ENCODE measurements at regions not wholly inside any gene's neighbourhood (a gene's known extent, or its start where the extent isn't known, plus 50 kb on each side); places are given as distances from the start of the nearest gene placed in this dataset.

- H3K27me3 ChIP-seq (ENCODE audit: insufficient read depth, low read length), result peaks cover 9% of the 10 kb centered on the region
- H3K36me3 ChIP-seq (ENCODE audit: insufficient read depth, low read length), result no peaks in the 10 kb centered on the region
- H3K79me2 ChIP-seq (ENCODE audit: control insufficient read depth, insufficient read depth, low read length, unreplicated experiment), result no peaks in the 10 kb centered on the region
- H2AFZ ChIP-seq (ENCODE audit: low read length, unreplicated experiment), result no peak overlapping the region
- no peaks in the 10 kb centered on the region for H3K4me1 ChIP-seq (ENCODE audit: control insufficient read depth, insufficient read depth, low read length, unreplicated experiment)
- H3K4me3 ChIP-seq (ENCODE audit: low read depth, low read length), result no peak overlapping the region
- no peak overlapping the region for H3K27ac ChIP-seq (ENCODE audit: low read depth, low read length)
These were observed 667.4 kb upstream of the SALL1 start for GRCh38 chr16:51818342-51818944.

DNA sequence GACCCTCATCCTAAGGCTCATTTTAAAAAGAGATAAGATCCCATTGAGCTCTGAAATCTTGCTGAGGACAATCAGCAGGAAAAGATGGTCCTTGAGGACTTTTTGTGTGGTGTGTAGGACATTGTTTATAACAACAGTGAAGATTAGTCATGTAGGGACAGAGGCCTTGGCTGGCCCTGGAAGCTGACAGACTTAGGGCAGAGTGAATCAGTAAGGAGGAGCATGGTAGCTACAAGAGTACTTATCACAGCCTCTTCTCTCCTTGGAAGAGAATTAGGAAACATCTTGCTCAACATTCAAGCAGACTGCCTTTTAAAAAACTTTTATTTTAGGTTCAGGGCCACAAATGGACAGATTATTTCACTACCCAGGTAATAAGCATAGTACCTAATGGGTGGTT, 665.9 kb upstream of the SALL1 start:
- no peaks in the 10 kb centered on the region for H3K4me1 ChIP-seq (ENCODE audit: control insufficient read depth, insufficient read depth, low read length, unreplicated experiment)
- H2AFZ ChIP-seq (ENCODE audit: low read length, unreplicated experiment), result no peak overlapping the region
- no peaks in the 10 kb centered on the region for H3K36me3 ChIP-seq (ENCODE audit: insufficient read depth, low read length)
- no peaks in the 10 kb centered on the region for H3K79me2 ChIP-seq (ENCODE audit: control insufficient read depth, insufficient read depth, low read length, unreplicated experiment)
- H3K4me3 ChIP-seq (ENCODE audit: low read depth, low read length), result no peak overlapping the region
- no peak overlapping the region for H3K27ac ChIP-seq (ENCODE audit: low read depth, low read length)
- peaks cover 9% of the 10 kb centered on the region for H3K27me3 ChIP-seq (ENCODE audit: insufficient read depth, low read length)

DNA sequence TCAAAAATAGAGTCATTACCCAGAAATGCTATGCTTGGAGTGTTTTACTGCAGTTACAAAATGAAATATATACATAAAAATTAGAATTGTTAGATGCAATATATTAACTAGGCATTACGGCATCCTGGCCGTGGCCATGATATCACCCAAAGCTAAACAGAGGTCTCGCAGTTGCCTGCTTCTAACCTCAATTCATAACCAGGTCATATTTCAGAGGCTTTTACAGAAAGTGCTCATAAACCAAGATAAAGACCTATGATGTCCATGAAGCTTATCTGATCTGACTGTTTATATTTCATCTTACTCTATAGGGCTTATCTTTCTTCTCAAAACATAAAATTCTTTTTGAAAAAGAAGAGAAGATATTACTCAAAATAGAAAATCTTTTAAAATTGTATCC, 664.5 kb upstream of the SALL1 start:
- H3K4me3 ChIP-seq (ENCODE audit: low read depth, low read length), result no peak overlapping the region
- H3K4me1 ChIP-seq (ENCODE audit: control insufficient read depth, insufficient read depth, low read length, unreplicated experiment), result no peaks in the 10 kb centered on the region
- no peaks in the 10 kb centered on the region for H3K79me2 ChIP-seq (ENCODE audit: control insufficient read depth, insufficient read depth, low read length, unreplicated experiment)
- H3K27ac ChIP-seq (ENCODE audit: low read depth, low read length), result no peak overlapping the region
- no peak overlapping the region for H2AFZ ChIP-seq (ENCODE audit: low read length, unreplicated experiment)
- H3K36me3 ChIP-seq (ENCODE audit: insufficient read depth, low read length), result no peaks in the 10 kb centered on the region
- peaks cover 7% of the 10 kb centered on the region for H3K27me3 ChIP-seq (ENCODE audit: insufficient read depth, low read length)

DNA sequence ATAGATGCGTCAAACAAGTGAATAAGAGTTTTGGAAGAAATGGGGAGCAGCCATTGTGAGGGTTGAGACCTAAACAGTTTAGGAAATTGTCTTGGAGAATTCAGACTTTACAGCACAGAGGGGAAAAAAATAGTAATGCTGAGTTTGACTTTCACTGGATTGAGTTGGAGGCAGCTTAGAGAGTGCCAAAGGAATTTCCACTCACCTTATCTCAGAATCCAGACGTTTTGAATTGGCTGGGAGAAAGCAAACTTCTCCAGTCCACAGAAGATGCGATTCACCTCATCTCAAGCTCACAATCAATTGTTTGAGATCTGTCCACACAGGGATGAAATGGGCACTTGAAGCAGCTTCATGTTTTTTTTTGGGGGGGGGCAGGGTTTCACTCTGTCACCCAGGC, 663.5 kb upstream of the SALL1 start:
- Histone ChIP-seq H3K4me1 (ENCODE audit: control insufficient read depth, insufficient read depth, low read length, unreplicated experiment) (no peaks in the 10 kb centered on the region), H3K4me3 (ENCODE audit: low read depth, low read length) (no peak overlapping the region), H2AFZ (ENCODE audit: low read length, unreplicated experiment) (no peak overlapping the region), H3K27me3 (ENCODE audit: insufficient read depth, low read length) (peaks cover under 1% of the 10 kb centered on the region; the same call in 1 of the 2 replicates), H3K79me2 (ENCODE audit: control insufficient read depth, insufficient read depth, low read length, unreplicated experiment) (no peaks in the 10 kb centered on the region), H3K27ac (ENCODE audit: low read depth, low read length) (no peak overlapping the region), H3K36me3 (ENCODE audit: insufficient read depth, low read length) (no peaks in the 10 kb centered on the region)

DNA sequence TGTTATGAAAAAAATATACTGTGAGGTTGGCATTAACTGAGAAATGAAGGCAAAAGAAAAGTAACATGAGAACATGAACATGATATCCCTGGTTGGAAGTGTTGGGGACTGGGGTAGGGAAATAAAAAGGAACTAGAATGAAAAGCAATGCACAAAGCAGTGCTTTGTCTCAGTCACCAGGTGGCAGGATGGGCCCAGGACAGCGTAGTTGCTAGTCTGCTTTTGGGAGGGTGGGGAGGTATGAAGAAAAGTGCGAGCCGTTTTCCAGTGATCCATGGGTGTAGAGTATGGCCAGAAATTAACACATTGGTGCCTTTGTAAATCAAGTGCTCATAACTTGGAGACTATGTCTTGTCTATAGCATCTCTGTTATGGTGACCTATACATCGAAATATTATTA, 662.5 kb upstream of the SALL1 start:
- Histone ChIP-seq H3K36me3 (ENCODE audit: insufficient read depth, low read length) (no peaks in the 10 kb centered on the region), H3K4me3 (ENCODE audit: low read depth, low read length) (no peak overlapping the region), H2AFZ (ENCODE audit: low read length, unreplicated experiment) (no peak overlapping the region), H3K27me3 (ENCODE audit: insufficient read depth, low read length) (no peaks in the 10 kb centered on the region; the same call in 1 of the 2 replicates), H3K79me2 (ENCODE audit: control insufficient read depth, insufficient read depth, low read length, unreplicated experiment) (no peaks in the 10 kb centered on the region), H3K4me1 (ENCODE audit: control insufficient read depth, insufficient read depth, low read length, unreplicated experiment) (no peaks in the 10 kb centered on the region), H3K27ac (ENCODE audit: low read depth, low read length) (no peak overlapping the region)

DNA sequence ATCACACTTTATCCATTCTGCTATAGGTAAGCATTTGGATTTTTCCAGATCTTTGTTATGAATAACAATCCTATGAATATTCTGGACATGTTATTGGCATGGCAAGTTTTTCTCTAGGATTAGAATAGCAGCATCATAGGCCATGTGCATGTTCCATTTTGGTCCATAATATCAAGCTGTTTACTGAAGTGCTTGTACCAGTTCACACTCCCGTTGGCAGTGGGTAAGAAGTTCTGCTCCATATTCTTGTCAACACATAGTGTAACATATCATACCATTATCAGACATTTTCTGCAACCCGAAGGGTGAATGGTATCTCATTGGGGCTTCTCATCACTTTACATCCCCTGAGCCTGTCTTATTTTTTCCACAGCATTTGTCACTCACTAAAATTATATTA, 661.9 kb upstream of the SALL1 start:
- Histone ChIP-seq H2AFZ (ENCODE audit: low read length, unreplicated experiment) (no peak overlapping the region), H3K4me3 (ENCODE audit: low read depth, low read length) (no peak overlapping the region)

DNA sequence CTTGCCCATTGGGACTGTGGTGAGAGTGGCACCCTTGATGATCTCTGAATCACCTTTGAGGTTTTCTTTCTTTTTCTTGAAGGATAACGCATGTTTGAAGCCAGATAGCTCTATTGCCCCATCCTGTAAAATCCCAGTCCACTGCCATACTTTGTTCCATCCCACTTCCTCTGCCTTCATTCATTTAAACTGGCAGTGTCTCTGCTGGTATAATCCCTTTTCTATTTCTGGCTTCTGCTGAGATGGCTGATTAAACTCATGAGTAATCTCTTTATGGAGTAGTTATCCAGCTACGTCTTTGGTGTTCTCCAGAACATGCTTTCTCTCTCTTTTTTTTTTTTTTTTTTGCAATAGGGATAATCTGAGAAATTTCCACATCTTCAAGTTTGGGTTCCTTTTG, 656.5 kb upstream of the SALL1 start:
- no peak overlapping the region for H3K27ac ChIP-seq (ENCODE audit: low read depth, low read length)
- H3K4me3 ChIP-seq (ENCODE audit: low read depth, low read length), result no peak overlapping the region
- no peaks in the 10 kb centered on the region for H3K79me2 ChIP-seq (ENCODE audit: control insufficient read depth, insufficient read depth, low read length, unreplicated experiment)
- no peaks in the 10 kb centered on the region for H3K4me1 ChIP-seq (ENCODE audit: control insufficient read depth, insufficient read depth, low read length, unreplicated experiment)
- no peaks in the 10 kb centered on the region for H3K27me3 ChIP-seq (ENCODE audit: insufficient read depth, low read length)
- no peaks in the 10 kb centered on the region for H3K36me3 ChIP-seq (ENCODE audit: insufficient read depth, low read length)
- H2AFZ ChIP-seq (ENCODE audit: low read length, unreplicated experiment), result no peak overlapping the region

More for the DNA sequence above, 661.9 kb upstream of the SALL1 start:
- Histone ChIP-seq H3K27ac (ENCODE audit: low read depth, low read length) (no peak overlapping the region), H3K27me3 (ENCODE audit: insufficient read depth, low read length) (no peaks in the 10 kb centered on the region; the same call in 1 of the 2 replicates), H3K79me2 (ENCODE audit: control insufficient read depth, insufficient read depth, low read length, unreplicated experiment) (no peaks in the 10 kb centered on the region), H3K4me1 (ENCODE audit: control insufficient read depth, insufficient read depth, low read length, unreplicated experiment) (no peaks in the 10 kb centered on the region), H3K36me3 (ENCODE audit: insufficient read depth, low read length) (no peaks in the 10 kb centered on the region)

GRCh38 chr16:51801635-51802034, 650.6 kb upstream of the SALL1 start:
- H3K4me1 ChIP-seq (ENCODE audit: control insufficient read depth, insufficient read depth, low read length, unreplicated experiment), result no peaks in the 10 kb centered on the region
- H3K4me3 ChIP-seq (ENCODE audit: low read depth, low read length), result no peak overlapping the region
- H3K27ac ChIP-seq (ENCODE audit: low read depth, low read length), result no peak overlapping the region
- H3K36me3 ChIP-seq (ENCODE audit: insufficient read depth, low read length), result no peaks in the 10 kb centered on the region
- H2AFZ ChIP-seq (ENCODE audit: low read length, unreplicated experiment), result no peak overlapping the region
- peaks cover 3% of the 10 kb centered on the region; the same call in 1 of the 2 replicates for H3K27me3 ChIP-seq (ENCODE audit: insufficient read depth, low read length)
- no peaks in the 10 kb centered on the region for H3K79me2 ChIP-seq (ENCODE audit: control insufficient read depth, insufficient read depth, low read length, unreplicated experiment)

DNA sequence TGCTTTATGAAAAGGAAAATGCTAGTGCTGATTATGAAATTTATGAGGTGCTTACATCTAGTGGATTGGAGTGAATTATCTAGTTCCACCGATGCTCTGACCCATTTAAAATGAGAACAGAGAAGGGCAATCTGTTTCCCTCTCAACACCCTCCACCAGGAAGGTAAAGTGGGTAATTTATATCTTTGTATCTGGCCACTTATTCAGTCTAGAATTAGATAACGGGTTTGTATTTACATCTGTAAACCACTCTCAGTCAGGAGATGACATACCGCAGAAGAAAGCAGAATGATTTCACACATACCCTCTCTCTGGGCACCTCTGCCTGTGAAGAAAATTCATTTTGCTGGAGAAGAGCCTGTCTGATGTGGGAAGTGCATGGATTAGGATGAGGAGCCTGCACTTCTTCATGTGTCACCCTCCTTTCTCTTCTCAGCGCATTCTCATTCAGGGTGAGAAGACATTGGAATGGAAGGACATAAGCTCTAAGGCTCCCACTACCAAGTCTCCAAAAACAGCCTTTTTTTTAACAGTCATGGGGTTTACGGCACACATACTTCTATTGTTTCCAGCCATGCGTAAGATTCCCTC, 646.7 kb upstream of the SALL1 start:
- Histone ChIP-seq H3K27ac (ENCODE audit: low read depth, low read length) (no peak overlapping the region), H3K4me1 (ENCODE audit: control insufficient read depth, insufficient read depth, low read length, unreplicated experiment) (no peaks in the 10 kb centered on the region), H2AFZ (ENCODE audit: low read length, unreplicated experiment) (no peak overlapping the region), H3K27me3 (ENCODE audit: insufficient read depth, low read length) (peaks cover 3% of the 10 kb centered on the region; the same call in 1 of the 2 replicates), H3K4me3 (ENCODE audit: low read depth, low read length) (no peak overlapping the region), H3K79me2 (ENCODE audit: control insufficient read depth, insufficient read depth, low read length, unreplicated experiment) (no peaks in the 10 kb centered on the region), H3K36me3 (ENCODE audit: insufficient read depth, low read length) (no peaks in the 10 kb centered on the region)

DNA sequence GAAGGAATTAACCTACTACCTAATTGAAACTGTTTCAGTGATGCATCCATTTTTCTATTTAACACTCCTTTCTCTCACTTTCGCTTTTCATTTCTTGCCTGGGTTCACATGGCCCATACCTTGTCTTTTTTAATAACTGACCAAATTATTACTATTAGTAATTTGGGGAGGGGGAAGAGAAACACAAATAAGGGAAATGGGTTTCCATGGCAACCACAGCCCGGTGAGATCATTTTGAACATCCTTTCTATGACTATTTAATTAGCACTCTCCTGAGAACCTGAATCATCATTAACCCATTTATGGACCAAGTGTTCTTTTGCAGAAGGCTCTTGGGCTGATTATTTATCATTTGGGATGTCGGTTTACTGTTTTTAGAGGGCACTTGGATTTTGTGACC, 628.2 kb upstream of the SALL1 start:
- H3K36me3 ChIP-seq (ENCODE audit: insufficient read depth, low read length), result no peaks in the 10 kb centered on the region
- no peaks in the 10 kb centered on the region for H3K4me1 ChIP-seq (ENCODE audit: control insufficient read depth, insufficient read depth, low read length, unreplicated experiment)
- H3K79me2 ChIP-seq (ENCODE audit: control insufficient read depth, insufficient read depth, low read length, unreplicated experiment), result no peaks in the 10 kb centered on the region
- peaks cover 5% of the 10 kb centered on the region; the same call in 1 of the 2 replicates for H3K27me3 ChIP-seq (ENCODE audit: insufficient read depth, low read length)
- H2AFZ ChIP-seq (ENCODE audit: low read length, unreplicated experiment), result no peak overlapping the region
- H3K27ac ChIP-seq (ENCODE audit: low read depth, low read length), result no peak overlapping the region
- no peak overlapping the region for H3K4me3 ChIP-seq (ENCODE audit: low read depth, low read length)
